Lower leg skin (tissue), 3 donors: ENCODE measurements at regions not wholly inside any gene's neighbourhood (a gene's known extent, or its start where the extent isn't known, plus 50 kb on each side); places are given as distances from the start of the nearest gene placed in this dataset.

Source experiments
- CTCF ChIP-seq, 3 donors: fragments of 450-650 bp; IDR thresholded peaks; one replicate each; pipeline ENCODE4 v1.5.1; 2016; ENCODE audit warnings: antibody characterized with exemption in 3 of 3, mild to moderate bottlenecking in 3 of 3, moderate library complexity in 2 of 3
- POLR2A ChIP-seq, 2 donors: fragments of 450-650 bp; IDR thresholded peaks; one replicate each; pipeline ENCODE4 v1.6.1; 2016 to 2017; ENCODE audit warnings: antibody characterized with exemption in 2 of 2, mild to moderate bottlenecking in 1 of 2, moderate library complexity in 1 of 2

- TF ChIP-seq CTCF (IDR thresholded peaks at IDR 0.05) = no peak
- no peak for TF ChIP-seq POLR2A (IDR thresholded peaks at IDR 0.05)
Observed at GRCh38 chr5:167993771-167994170, 297.7 kb upstream of the WWC1 start.
